ENCODE measurements at regions not wholly inside any gene's neighbourhood (a gene's known extent, or its start where the extent isn't known, plus 50 kb on each side); places are given as distances from the start of the nearest gene placed in this dataset.

- TF ChIP-seq CTCF (IDR thresholded peaks at IDR 0.05; ENCODE audit: borderline replicate concordance, control extremely low read depth, extremely low read depth, insufficient read depth, missing control alignments) = no peak
- in situ Hi-C loops (cut with MboI; ENCODE audit: low sequenced_read_pairs, unreplicated experiment) = no loop called here
- DNase-seq (ENCODE audit: low spot score) = no peak
Observed at GRCh38 chr16:7967996-7968509, 622.3 kb downstream of the TMEM114 start.

- in situ Hi-C loops (cut with MboI; ENCODE audit: low sequenced_read_pairs, unreplicated experiment) = no loop called here
- TF ChIP-seq CTCF (IDR thresholded peaks at IDR 0.05; ENCODE audit: borderline replicate concordance, control extremely low read depth, extremely low read depth, insufficient read depth, missing control alignments) = no peak
Observed at GRCh38 chr16:7964744-7965143, 625.6 kb downstream of the TMEM114 start.

GRCh38 chr16:7964167-7964566 is 626.1 kb downstream of the TMEM114 start:
- in situ Hi-C loops (cut with MboI; ENCODE audit: low sequenced_read_pairs, unreplicated experiment) = no loop called here
- no peak for DNase-seq (ENCODE audit: low spot score)
- TF ChIP-seq CTCF (IDR thresholded peaks at IDR 0.05; ENCODE audit: borderline replicate concordance, control extremely low read depth, extremely low read depth, insufficient read depth, missing control alignments) = no peak

More at GRCh38 chr16:7964744-7965143, 625.6 kb downstream of the TMEM114 start:
- DNase-seq (ENCODE audit: low spot score) = no peak

- in situ Hi-C loops (cut with MboI; ENCODE audit: low sequenced_read_pairs, unreplicated experiment) = no loop called here
- no peak for DNase-seq (ENCODE audit: low spot score)
- no peak for TF ChIP-seq CTCF (IDR thresholded peaks at IDR 0.05; ENCODE audit: borderline replicate concordance, control extremely low read depth, extremely low read depth, insufficient read depth, missing control alignments)
Observed at GRCh38 chr16:7962091-7962879, 628.0 kb downstream of the TMEM114 start.

- no peak for TF ChIP-seq CTCF (IDR thresholded peaks at IDR 0.05; ENCODE audit: borderline replicate concordance, control extremely low read depth, extremely low read depth, insufficient read depth, missing control alignments)
- no peak for DNase-seq (ENCODE audit: low spot score)
- in situ Hi-C loops (cut with MboI; ENCODE audit: low sequenced_read_pairs, unreplicated experiment) = no loop called here
Observed at GRCh38 chr16:7957151-7957550, 624.5 kb downstream of the RBFOX1 start.

GRCh38 chr16:7953360-7953759 is 620.7 kb downstream of the RBFOX1 start:
- in situ Hi-C loops (cut with MboI; ENCODE audit: low sequenced_read_pairs, unreplicated experiment) = no loop called here
- no peak for DNase-seq (ENCODE audit: low spot score)
- no peak for TF ChIP-seq CTCF (IDR thresholded peaks at IDR 0.05; ENCODE audit: borderline replicate concordance, control extremely low read depth, extremely low read depth, insufficient read depth, missing control alignments)
